Stomach smooth muscle (tissue), 2 donors: ENCODE measurements at regions not wholly inside any gene's neighbourhood (a gene's known extent, or its start where the extent isn't known, plus 50 kb on each side); places are given as distances from the start of the nearest gene placed in this dataset.

Experiments
- H3K27ac ChIP-seq: one replicate; pipeline ENCODE4 v1.7.0; 2013; ENCODE audit warnings: mild to moderate bottlenecking, low read length, inconsistent platforms
- H3K27me3 ChIP-seq, 2 donors: one replicate each; pipeline ENCODE4 v1.7.0; 2013; ENCODE audit warnings: low read length in 2 of 2; ENCODE audit not compliant: insufficient read depth in 2 of 2, control insufficient read depth in 1 of 2
- H3K36me3 ChIP-seq, 2 donors: one replicate each; pipeline ENCODE4 v1.7.0; 2013; ENCODE audit warnings: low read length in 2 of 2; ENCODE audit not compliant: control insufficient read depth in 2 of 2, insufficient read depth in 2 of 2
- H3K4me1 ChIP-seq: one replicate; pipeline ENCODE4 v1.7.0; 2013; ENCODE audit warnings: low read length; ENCODE audit not compliant: control insufficient read depth, insufficient read depth
- H3K4me3 ChIP-seq, 2 donors: one replicate each; pipeline ENCODE4 v1.7.0; 2013; ENCODE audit warnings: low read length in 2 of 2
- H3K9ac ChIP-seq, 2 donors: one replicate each; pipeline ENCODE4 v1.7.0; 2013; ENCODE audit warnings: low read length in 2 of 2, mild to moderate bottlenecking in 1 of 2
- H3K9me3 ChIP-seq, 2 donors: one replicate each; pipeline ENCODE4 v1.7.0; 2013; ENCODE audit warnings: low read length in 2 of 2; ENCODE audit not compliant: control insufficient read depth in 2 of 2
- donor health status: healthy.
- donor health status: Pancreatic carcinoma.

GRCh38 chr3:186411994-186412393, 50.0 kb upstream of the DGKG start:
- H3K27me3 ChIP-seq = no peaks in the 10 kb centered on the region
- no peak overlapping the region for H3K9ac ChIP-seq
- no peaks in the 10 kb centered on the region for H3K9me3 ChIP-seq
- H3K4me3 ChIP-seq = no peak overlapping the region
- H3K4me1 ChIP-seq = peaks cover 39% of the 10 kb centered on the region
- no peak overlapping the region for H3K27ac ChIP-seq
- H3K36me3 ChIP-seq = no peaks in the 10 kb centered on the region
